ENCODE measurements at regions not wholly inside any gene's neighbourhood (a gene's known extent, or its start where the extent isn't known, plus 50 kb on each side); places are given as distances from the start of the nearest gene placed in this dataset.

DNA sequence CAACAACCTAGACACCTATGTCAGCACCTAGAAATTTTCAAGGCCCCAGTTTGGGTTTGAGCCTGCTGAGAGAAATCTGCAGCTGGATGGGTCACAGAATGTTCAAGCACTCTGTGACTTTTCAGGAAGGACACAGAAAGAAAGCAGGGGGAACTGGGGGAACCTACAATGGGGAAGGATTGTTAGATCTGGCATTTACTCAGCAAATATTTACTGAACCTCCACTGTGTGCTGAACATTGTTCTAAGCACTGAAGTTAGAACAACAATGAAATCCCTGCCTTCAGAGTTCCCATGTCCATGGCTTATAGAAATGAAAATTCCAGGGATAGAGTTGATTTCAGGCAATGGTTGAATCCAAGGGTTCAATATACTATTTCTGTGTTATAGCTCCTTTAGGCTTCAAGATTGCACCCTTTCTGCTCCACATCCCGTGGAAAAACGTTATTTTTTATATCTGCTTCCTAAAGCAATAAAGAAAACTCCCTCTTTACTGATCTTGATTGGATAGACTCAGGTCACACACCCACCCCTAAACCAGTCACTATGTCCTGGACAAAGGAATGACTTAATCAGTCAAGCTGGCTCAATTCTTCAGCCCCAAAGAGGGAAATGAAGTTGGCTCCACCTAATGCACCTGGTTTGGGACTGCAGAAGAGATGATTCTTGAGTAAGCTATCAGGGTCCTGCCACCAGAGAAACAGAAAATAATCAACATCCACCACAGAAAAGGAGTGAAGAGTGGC, 95.1 kb downstream of the OR5AK2 start:
- POLR2A ChIA-PET (ENCODE audit: low non-redundant PET): no interaction called here
- no peak overlapping the region for H3K27ac ChIP-seq
- no peak for TF ChIP-seq CTCF (conservative IDR thresholded peaks at IDR 0.05; ENCODE audit: low read depth)
- CTCF ChIA-PET: interaction anchor here (0.6 kb wide), 1 partner anchor 409 kb away, joined by 5 read pairs; no protein-coding TSS in a partner anchor
- DNase-seq (ENCODE audit: low spot score): no peak

- ChIA-PET POLR2A (ENCODE audit: low non-redundant PET) (no interaction called here), CTCF (interaction anchor here (0.9 to 1.0 kb wide), 2 partner anchors 164 to 1689 kb away, joined by 3 to 4 read pairs; no protein-coding TSS in a partner anchor)
- no peak for TF ChIP-seq CTCF (conservative IDR thresholded peaks at IDR 0.05; ENCODE audit: low read depth)
- no peak overlapping the region for H3K27ac ChIP-seq
- no peak for DNase-seq (ENCODE audit: low spot score)
These were observed 96.1 kb upstream of the LRRC55 start for GRCh38 chr11:57085611-57086010.

GRCh38 chr11:57087991-57088390, 93.8 kb upstream of the LRRC55 start:
- CTCF ChIA-PET: interaction anchor here (0.6 kb wide), 2 partner anchors 246 to 308 kb away, joined by 3 to 6 read pairs; no protein-coding TSS in a partner anchor
- POLR2A ChIA-PET (ENCODE audit: low non-redundant PET): no interaction called here

DNA sequence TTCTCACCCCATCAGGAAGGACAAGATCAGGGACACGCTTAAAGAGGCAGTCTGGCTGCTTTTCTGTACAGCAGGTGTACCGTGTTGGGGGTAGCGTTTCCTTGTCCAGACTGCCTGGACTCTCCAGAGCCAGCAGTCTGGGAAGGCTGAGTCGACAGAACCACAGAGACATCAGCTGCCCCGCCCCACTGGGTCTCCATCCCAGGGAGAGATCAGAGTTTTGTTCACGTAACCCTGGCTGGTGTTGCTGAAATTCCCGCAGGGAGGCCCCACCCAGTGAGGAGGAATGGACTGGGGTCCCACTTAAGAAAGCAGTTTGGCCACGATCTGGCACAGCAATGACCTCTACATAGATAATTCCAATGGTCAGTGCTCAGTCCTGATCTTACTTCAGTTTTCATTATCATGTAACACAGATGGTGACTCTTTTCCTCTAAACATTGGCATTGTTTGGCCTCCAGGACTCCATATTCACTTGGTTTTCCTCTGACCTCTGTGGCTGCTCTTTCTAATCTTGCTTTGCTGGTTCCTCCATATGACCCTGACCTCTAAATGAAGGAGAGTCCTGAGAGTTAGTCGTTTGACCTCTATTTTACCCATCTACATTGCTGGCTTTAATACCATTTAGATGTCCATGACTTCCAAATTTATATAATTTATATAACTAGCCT, 89.6 kb upstream of the LRRC55 start:
- ChIA-PET CTCF (interaction anchor here (0.7 kb wide), 1 partner anchor 151 kb away, joined by 6 read pairs; no protein-coding TSS in a partner anchor), POLR2A (ENCODE audit: low non-redundant PET) (no interaction called here)
- no peak for TF ChIP-seq CTCF (conservative IDR thresholded peaks at IDR 0.05; ENCODE audit: low read depth)
- no peak overlapping the region for H3K27ac ChIP-seq
- no peak for DNase-seq (ENCODE audit: low spot score)

More at GRCh38 chr11:57087991-57088390, 93.8 kb upstream of the LRRC55 start:
- H3K27ac ChIP-seq: no peak overlapping the region
- TF ChIP-seq CTCF (conservative IDR thresholded peaks at IDR 0.05; ENCODE audit: low read depth): no peak
- no peak for DNase-seq (ENCODE audit: low spot score)

- ChIA-PET POLR2A (ENCODE audit: low non-redundant PET) (no interaction called here), CTCF (no interaction called here)
- H3K27ac ChIP-seq: no peak overlapping the region
- DNase-seq (ENCODE audit: low spot score): no peak
- no peak for TF ChIP-seq CTCF (conservative IDR thresholded peaks at IDR 0.05; ENCODE audit: low read depth)
These were observed 87.4 kb upstream of the LRRC55 start for GRCh38 chr11:57094181-57094935.

GRCh38 chr11:57095417-57095816, 86.3 kb upstream of the LRRC55 start:
- no peak for DNase-seq (ENCODE audit: low spot score)
- ChIA-PET CTCF (no interaction called here), POLR2A (ENCODE audit: low non-redundant PET) (no interaction called here)
- H3K27ac ChIP-seq: no peak overlapping the region
- no peak for TF ChIP-seq CTCF (conservative IDR thresholded peaks at IDR 0.05; ENCODE audit: low read depth)
